Nephron progenitor cell (in vitro differentiated cells): ENCODE measurements at regions not wholly inside any gene's neighbourhood (a gene's known extent, or its start where the extent isn't known, plus 50 kb on each side); places are given as distances from the start of the nearest gene placed in this dataset.

Source experiments
- DNase-seq: peaks from one replicate; pipeline ENCODE4 v3.0.0; 2021
- H3K27ac Mint-ChIP-seq: 2 replicates; pipeline ENCODE4 v1.8.0; 2021; ENCODE audit warnings: mild to moderate bottlenecking, moderate library complexity, mixed read lengths
- H3K27me3 Mint-ChIP-seq: 2 replicates; pipeline ENCODE4 v1.8.0; 2021; ENCODE audit warnings: mild to moderate bottlenecking, low read depth, mixed read lengths; ENCODE audit not compliant: poor library complexity
- H3K36me3 Mint-ChIP-seq: 2 replicates; pipeline ENCODE4 v1.8.0; 2021; ENCODE audit warnings: low read depth, mixed read lengths
- H3K4me1 Mint-ChIP-seq: 2 replicates; pipeline ENCODE4 v1.8.0; 2021; ENCODE audit warnings: mixed read lengths
- H3K4me3 Mint-ChIP-seq: 2 replicates; pipeline ENCODE4 v1.8.0; 2021; ENCODE audit warnings: mild to moderate bottlenecking, moderate library complexity, mixed read lengths
- H3K9me3 Mint-ChIP-seq: 2 replicates; pipeline ENCODE4 v1.8.0; 2021; ENCODE audit warnings: mild to moderate bottlenecking, moderate library complexity, mixed read lengths
- CTCF ChIP-seq: fragments of 200-600 bp; sonication (generic); IDR thresholded peaks from 2 replicates; pipeline ENCODE4 v1.5.0; 2021; ENCODE audit warnings: antibody characterized with exemption

- Mint-ChIP-seq H3K9me3 (peaks cover 17% of the 10 kb centered on the region), H3K4me3 (no peak overlapping the region), H3K36me3 (peaks cover 11% of the 10 kb centered on the region), H3K27me3 (peaks cover 5% of the 10 kb centered on the region), H3K4me1 (peaks cover 17% of the 10 kb centered on the region), H3K27ac (no peak overlapping the region)
- TF ChIP-seq CTCF: no peak
- DNase-seq: no peak
These were observed 353.9 kb upstream of the ZNF608 start for GRCh38 chr5:125100342-125100741.

- Mint-ChIP-seq H3K9me3 (peaks cover 11% of the 10 kb centered on the region), H3K36me3 (peaks cover 9% of the 10 kb centered on the region), H3K27ac (peak overlapping the region; percentile 12), H3K27me3 (peaks cover 4% of the 10 kb centered on the region), H3K4me1 (peaks cover 17% of the 10 kb centered on the region), H3K4me3 (no peak overlapping the region)
- no peak for DNase-seq
- TF ChIP-seq CTCF: no peak
These were observed 354.5 kb upstream of the ZNF608 start for GRCh38 chr5:125100951-125101350.

GRCh38 chr5:125103459-125103858 lies 357.0 kb upstream of the ZNF608 start:
- Mint-ChIP-seq H3K9me3 (no peaks in the 10 kb centered on the region), H3K36me3 (no peaks in the 10 kb centered on the region), H3K27ac (no peak overlapping the region), H3K4me1 (peaks cover 35% of the 10 kb centered on the region), H3K4me3 (no peak overlapping the region), H3K27me3 (peaks cover 4% of the 10 kb centered on the region)
- no peak for DNase-seq
- TF ChIP-seq CTCF: no peak

GRCh38 chr5:125106271-125106670 lies 359.8 kb upstream of the ZNF608 start:
- H3K27me3 Mint-ChIP-seq: no peaks in the 10 kb centered on the region
- TF ChIP-seq CTCF: no peak
- H3K4me3 Mint-ChIP-seq: no peak overlapping the region
- no peak for DNase-seq
- H3K27ac Mint-ChIP-seq: no peak overlapping the region
- H3K4me1 Mint-ChIP-seq: peaks cover 37% of the 10 kb centered on the region
- H3K36me3 Mint-ChIP-seq: no peaks in the 10 kb centered on the region
- H3K9me3 Mint-ChIP-seq: peaks cover 3% of the 10 kb centered on the region

GRCh38 chr5:125106881-125107280 lies 360.4 kb upstream of the ZNF608 start:
- no peak overlapping the region for H3K4me3 Mint-ChIP-seq
- no peak for TF ChIP-seq CTCF
- no peaks in the 10 kb centered on the region for H3K36me3 Mint-ChIP-seq

GRCh38 chr5:125109293-125109692 lies 362.9 kb upstream of the ZNF608 start:
- Mint-ChIP-seq H3K4me1 (peaks cover 36% of the 10 kb centered on the region), H3K4me3 (no peak overlapping the region), H3K9me3 (peaks cover 8% of the 10 kb centered on the region), H3K27me3 (no peaks in the 10 kb centered on the region), H3K36me3 (no peaks in the 10 kb centered on the region), H3K27ac (no peak overlapping the region)
- no peak for TF ChIP-seq CTCF
- no peak for DNase-seq

More at GRCh38 chr5:125106881-125107280, 360.4 kb upstream of the ZNF608 start:
- H3K27ac Mint-ChIP-seq: no peak overlapping the region
- peaks cover 36% of the 10 kb centered on the region for H3K4me1 Mint-ChIP-seq
- H3K9me3 Mint-ChIP-seq: peaks cover 8% of the 10 kb centered on the region
- H3K27me3 Mint-ChIP-seq: no peaks in the 10 kb centered on the region
- no peak for DNase-seq
